ENCODE measurements at regions not wholly inside any gene's neighbourhood (a gene's known extent, or its start where the extent isn't known, plus 50 kb on each side); places are given as distances from the start of the nearest gene placed in this dataset.

DNA sequence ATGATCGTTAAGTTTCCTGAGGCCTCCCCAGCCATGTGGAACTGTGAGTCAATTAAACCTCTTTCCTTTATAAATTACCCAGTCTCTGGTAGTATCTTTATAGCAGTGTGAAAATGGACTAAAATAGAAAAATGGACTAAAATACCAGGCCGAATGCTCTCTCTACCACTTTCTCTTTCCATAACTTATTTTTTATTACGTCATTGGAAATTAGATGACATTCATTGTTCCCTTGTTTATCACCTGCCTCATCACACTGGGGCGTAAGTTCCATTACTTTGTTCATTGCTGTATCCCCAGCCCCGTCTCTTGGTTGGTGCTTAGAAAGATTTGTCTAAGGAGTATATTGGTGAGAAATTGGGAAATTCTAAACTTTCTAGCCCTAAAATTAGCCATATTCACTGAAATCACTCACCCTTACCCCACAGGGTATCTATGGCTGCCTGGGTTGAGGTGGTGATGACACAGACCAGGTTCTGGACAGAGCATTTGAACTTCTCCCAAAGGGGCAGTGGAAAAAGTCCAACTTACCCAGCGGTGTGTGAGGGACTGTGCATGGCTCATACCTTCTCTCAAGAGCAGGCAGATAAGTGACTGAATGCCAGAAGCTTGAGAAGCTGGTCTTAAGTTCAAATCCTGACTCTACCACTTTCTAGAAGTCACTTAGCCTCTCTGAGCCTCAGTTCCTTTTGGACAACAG, 50.9 kb upstream of the TP53I11 start:
- TF ChIP-seq POLR2A (IDR thresholded peaks at IDR 0.05), result no peak
- TF ChIP-seq, protein P1, sequence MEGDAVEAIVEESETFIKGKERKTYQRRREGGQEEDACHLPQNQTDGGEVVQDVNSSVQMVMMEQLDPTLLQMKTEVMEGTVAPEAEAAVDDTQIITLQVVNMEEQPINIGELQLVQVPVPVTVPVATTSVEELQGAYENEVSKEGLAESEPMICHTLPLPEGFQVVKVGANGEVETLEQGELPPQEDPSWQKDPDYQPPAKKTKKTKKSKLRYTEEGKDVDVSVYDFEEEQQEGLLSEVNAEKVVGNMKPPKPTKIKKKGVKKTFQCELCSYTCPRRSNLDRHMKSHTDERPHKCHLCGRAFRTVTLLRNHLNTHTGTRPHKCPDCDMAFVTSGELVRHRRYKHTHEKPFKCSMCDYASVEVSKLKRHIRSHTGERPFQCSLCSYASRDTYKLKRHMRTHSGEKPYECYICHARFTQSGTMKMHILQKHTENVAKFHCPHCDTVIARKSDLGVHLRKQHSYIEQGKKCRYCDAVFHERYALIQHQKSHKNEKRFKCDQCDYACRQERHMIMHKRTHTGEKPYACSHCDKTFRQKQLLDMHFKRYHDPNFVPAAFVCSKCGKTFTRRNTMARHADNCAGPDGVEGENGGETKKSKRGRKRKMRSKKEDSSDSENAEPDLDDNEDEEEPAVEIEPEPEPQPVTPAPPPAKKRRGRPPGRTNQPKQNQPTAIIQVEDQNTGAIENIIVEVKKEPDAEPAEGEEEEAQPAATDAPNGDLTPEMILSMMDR (IDR thresholded peaks at IDR 0.05 in 4 of 5, conservative IDR thresholded peaks at IDR 0.05 in 1 of 5), result no peak
